HFF-Myc (cell line): ENCODE measurements at regions not wholly inside any gene's neighbourhood (a gene's known extent, or its start where the extent isn't known, plus 50 kb on each side); places are given as distances from the start of the nearest gene placed in this dataset.

ENCODE experiments used
- DNase-seq: peaks from one replicate; pipeline ENCODE4 v3.0.0-alpha.2; 2011; ENCODE audit warnings: low read depth; ENCODE audit errors: extremely low read depth
- H3K4me3 ChIP-seq: replicated peaks from 2 replicates; pipeline ENCODE4 v1.5.1; 2011; ENCODE audit warnings: low read depth, mild to moderate bottlenecking, control low read depth, low read length
- CTCF ChIP-seq: IDR thresholded peaks from 2 replicates; pipeline ENCODE4 v1.5.1; 2012; ENCODE audit warnings: mild to moderate bottlenecking, low read depth, low read length, control low read depth; ENCODE audit errors: missing control alignments

- no peak for DNase-seq
- no peak overlapping the region for H3K4me3 ChIP-seq
- TF ChIP-seq CTCF = no peak
Observed at GRCh38 chr5:99814321-99815063, 720.7 kb upstream of the FAM174A start.

GRCh38 chr5:99808657-99809230, 726.4 kb upstream of the FAM174A start:
- no peak for TF ChIP-seq CTCF
- DNase-seq = no peak

GRCh38 chr5:99807346-99807745, 727.8 kb upstream of the FAM174A start:
- TF ChIP-seq CTCF = no peak
- H3K4me3 ChIP-seq = no peak overlapping the region
- DNase-seq = no peak

More at GRCh38 chr5:99808657-99809230, 726.4 kb upstream of the FAM174A start:
- no peak overlapping the region for H3K4me3 ChIP-seq

- no peak for TF ChIP-seq CTCF
- no peak for DNase-seq
- no peak overlapping the region for H3K4me3 ChIP-seq
Observed at GRCh38 chr5:99795031-99795430, 740.1 kb upstream of the FAM174A start.

- no peak overlapping the region for H3K4me3 ChIP-seq
- DNase-seq = no peak
- no peak for TF ChIP-seq CTCF
Observed at GRCh38 chr5:99788482-99788881, 746.7 kb upstream of the FAM174A start.

GRCh38 chr5:99775189-99775588, 760.0 kb upstream of the FAM174A start:
- no peak overlapping the region for H3K4me3 ChIP-seq
- DNase-seq = no peak
- no peak for TF ChIP-seq CTCF

- H3K4me3 ChIP-seq = no peak overlapping the region
- no peak for TF ChIP-seq CTCF
- no peak for DNase-seq
Observed at GRCh38 chr5:99773290-99773689, 761.9 kb upstream of the FAM174A start.
